GM21529 (cell line): ENCODE measurements at regions not wholly inside any gene's neighbourhood (a gene's known extent, or its start where the extent isn't known, plus 50 kb on each side); places are given as distances from the start of the nearest gene placed in this dataset.
"Not testable (repeated sequence)": the region's sequence is repeated elsewhere in the genome, so short reads cannot be mapped to it uniquely, and the experiment has no call there.

Experiments used
- ATAC-seq: cut with Tn5 transposase; IDR thresholded peaks from one replicate; pipeline ENCODE4 v1.9.1; 2021; ENCODE audit not compliant: unreplicated experiment

GRCh38 chr6:159415540-159415939 is 246.3 kb downstream of the FNDC1 start:
- ATAC-seq: no peak

GRCh38 chr6:159414711-159415110 is 245.5 kb downstream of the FNDC1 start:
- ATAC-seq: no peak

GRCh38 chr6:159407211-159407780 is 238.1 kb downstream of the FNDC1 start:
- ATAC-seq: not testable (repeated sequence)

DNA sequence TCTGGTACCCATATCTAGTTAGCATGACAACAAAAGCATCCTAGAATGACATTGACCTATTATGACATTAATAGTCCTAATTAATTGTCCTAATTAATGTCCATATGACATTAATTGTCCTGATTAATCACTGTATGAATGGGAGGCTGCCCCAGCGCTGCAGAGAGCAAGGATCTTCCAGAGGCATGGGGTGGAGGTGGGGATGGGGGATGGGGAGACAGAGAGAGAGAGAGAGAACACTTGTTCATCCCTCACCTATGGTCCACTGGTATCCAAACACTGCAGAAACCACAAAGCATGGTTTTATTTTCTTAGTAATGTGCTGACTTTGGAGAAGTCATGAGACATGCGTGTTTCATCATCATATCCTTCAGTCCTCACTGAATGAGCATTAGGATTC is 235.1 kb downstream of the FNDC1 start:
- no peak for ATAC-seq

- ATAC-seq: no peak
These were observed 231.6 kb downstream of the FNDC1 start for GRCh38 chr6:159400826-159401225.

DNA sequence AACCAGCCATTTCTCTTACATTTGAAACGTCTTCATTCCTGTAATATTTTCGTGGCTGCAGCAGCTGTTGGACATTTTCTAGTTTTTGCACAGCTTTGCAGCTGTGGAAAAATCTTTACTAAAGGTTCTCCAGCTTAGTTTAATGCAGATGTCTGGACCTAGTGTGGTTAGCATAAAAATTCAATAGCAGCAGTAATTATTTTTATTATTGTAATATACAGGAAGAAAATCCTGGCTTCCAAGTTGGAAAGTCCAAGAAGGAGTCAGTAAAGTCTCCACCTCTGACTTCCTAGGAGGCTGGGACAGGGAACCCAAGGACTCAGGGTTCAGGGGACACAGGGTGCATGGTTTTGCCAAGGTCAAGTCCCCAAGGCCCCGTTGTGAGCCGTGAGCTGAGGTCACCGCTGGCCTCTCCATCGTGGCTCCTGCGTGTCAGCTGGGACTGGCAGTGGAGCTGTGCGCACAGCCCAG is 230.6 kb downstream of the FNDC1 start:
- ATAC-seq: no peak

GRCh38 chr6:159398633-159399032 is 229.4 kb downstream of the FNDC1 start:
- no peak for ATAC-seq

GRCh38 chr6:159397753-159398152 is 228.6 kb downstream of the FNDC1 start:
- no peak for ATAC-seq

- no peak for ATAC-seq
These were observed 226.4 kb downstream of the FNDC1 start for GRCh38 chr6:159395609-159396008.

DNA sequence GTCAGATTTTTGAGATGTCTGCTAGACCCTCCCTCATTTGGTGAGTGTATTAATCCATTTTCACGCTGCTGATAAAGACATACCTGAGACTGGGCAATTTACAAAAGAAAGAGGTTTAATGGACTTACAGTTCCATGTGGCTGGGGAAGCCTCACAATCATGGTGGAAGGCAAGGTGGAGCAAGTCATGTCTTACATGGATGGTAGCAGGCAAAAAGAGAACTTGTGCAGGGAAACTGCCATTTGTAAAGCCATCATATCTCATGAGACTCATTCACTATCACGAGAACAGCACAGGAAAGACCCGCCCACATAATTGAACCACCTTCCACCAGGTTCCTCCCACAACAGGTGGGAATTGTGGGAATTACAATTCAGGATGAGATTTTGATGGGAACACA is 223.5 kb downstream of the FNDC1 start:
- not testable (repeated sequence) for ATAC-seq

DNA sequence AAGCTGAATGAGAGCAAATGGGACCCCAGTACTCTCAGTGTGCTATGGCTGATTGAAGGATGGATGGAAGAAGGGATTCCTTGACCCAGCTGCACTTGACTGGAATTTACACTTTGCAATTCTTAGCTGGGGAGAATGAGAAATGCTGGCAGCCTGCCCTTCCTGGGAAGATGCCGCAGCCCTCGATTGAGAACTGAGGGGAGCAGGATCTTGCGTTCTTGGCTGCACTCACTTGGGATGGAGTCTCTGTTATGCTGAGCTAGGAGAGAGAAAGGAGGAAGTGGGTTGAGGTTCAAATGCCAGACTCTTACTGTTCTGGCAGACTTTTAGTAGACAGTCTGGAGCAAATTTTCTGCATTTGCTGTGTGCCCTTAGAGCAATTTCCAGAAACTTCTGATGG is 221.2 kb downstream of the FNDC1 start:
- no peak for ATAC-seq

DNA sequence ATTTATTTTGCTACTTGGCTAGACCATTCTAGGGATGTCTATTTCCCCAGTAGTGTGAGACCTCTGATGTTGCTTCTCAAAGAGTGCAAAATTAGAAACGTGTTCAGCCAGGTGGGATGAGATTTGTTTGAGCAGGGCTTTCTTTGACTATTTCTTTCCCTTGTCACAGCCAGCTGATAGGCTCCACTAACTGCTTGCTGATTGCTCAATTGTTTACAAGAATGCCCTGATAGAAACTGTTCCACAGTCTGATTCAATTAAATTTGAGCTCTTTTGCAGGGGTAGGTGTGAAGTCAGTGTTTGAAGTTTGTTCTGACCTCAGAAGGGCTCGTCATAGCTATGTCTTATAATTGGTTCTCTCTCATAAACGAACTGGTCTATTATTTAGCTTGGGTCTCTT is 220.5 kb downstream of the FNDC1 start:
- no peak for ATAC-seq

DNA sequence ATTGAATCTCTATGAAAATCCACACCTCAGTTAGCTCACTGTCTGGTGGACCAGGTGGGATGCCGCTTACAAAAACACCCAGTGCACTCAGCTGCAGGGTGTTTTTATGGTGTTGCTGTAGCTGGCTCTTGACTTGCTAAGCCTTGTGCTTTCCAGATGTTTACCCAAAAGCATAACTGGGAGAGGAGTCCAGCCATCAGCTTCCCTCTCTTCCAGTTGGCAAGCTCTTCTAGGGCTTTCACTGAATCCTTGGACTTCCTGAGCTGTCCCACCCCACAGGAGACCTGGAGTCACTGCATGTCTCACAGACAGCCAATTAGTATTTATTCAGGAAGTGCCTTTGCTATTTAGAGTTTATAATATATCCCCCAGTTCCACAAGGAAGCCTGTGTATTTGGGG is 210.9 kb downstream of the FNDC1 start:
- ATAC-seq: no peak

GRCh38 chr6:159378411-159379328 is 209.5 kb downstream of the FNDC1 start:
- no peak for ATAC-seq

DNA sequence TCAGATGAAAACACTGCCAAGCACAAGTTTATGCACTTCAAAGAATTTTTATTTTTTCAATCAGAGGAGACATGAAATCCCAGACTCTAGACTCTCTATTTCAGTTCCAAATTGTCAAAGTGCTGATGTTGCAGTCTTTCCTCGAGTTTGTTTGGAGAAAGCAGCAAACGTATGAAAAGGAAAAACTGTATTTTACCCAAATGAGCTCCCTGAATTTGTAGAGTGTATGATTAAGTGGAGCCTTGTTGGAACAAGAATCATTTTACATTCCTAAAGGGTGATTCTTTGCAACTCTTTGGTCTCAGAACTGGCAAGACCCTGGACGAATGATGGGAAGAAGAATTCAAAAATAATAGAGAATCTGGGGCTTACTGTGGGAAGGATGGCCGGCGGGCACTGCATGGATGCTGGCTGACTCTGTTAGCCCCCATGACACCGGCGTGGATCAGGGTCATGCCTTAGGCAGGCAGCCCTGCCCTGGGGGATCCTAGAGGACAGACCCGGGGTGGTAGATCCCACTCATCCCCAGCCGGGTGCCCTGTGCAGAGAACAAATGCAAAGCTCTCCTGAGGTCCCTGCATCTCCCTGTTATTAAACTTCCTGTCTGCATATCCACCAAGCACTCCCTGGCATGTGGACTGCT is 207.4 kb downstream of the FNDC1 start:
- ATAC-seq: no peak

GRCh38 chr6:159375014-159375413 is 205.8 kb downstream of the FNDC1 start:
- no peak for ATAC-seq

GRCh38 chr6:159373670-159374069 is 204.5 kb downstream of the FNDC1 start:
- ATAC-seq: no peak

DNA sequence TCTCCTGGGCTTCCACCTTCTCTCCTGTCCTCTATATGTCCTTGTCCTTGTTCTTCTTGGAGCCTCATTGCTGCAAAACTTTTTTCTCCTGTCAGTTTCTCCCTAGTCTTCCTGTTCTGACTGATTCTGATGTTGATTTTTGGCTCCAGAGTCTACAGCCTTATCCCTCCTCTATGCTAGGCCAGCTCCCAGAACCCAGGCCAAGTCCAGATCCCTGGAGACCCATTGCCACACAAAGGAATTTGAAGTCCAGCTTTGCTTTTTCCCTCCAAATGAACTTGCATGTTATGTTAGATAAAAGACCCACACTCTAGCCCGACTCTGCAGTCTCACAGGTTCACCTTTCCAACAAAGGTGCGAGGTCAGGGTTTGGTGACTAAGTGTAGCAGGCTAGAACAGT is 203.1 kb downstream of the FNDC1 start:
- ATAC-seq: no peak

DNA sequence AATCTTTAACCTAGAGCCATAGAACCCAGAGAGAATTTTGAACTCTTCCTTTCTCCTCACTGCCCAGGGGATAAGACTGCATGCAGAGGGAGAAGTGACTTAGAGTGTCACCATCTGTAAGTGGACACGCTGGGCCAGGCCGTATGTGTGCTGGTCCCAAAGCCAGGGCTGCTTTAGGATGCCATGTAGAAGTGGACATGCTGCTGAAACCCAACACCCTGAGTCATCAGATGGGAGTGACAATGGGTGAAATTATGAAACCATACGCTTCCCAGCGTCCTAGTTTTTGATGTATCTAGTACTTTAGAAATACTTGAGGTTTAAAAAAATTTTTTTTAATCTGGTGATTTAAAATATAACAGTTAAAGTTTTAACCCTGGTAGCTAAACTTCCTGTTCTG is 191.1 kb downstream of the FNDC1 start:
- no peak for ATAC-seq

DNA sequence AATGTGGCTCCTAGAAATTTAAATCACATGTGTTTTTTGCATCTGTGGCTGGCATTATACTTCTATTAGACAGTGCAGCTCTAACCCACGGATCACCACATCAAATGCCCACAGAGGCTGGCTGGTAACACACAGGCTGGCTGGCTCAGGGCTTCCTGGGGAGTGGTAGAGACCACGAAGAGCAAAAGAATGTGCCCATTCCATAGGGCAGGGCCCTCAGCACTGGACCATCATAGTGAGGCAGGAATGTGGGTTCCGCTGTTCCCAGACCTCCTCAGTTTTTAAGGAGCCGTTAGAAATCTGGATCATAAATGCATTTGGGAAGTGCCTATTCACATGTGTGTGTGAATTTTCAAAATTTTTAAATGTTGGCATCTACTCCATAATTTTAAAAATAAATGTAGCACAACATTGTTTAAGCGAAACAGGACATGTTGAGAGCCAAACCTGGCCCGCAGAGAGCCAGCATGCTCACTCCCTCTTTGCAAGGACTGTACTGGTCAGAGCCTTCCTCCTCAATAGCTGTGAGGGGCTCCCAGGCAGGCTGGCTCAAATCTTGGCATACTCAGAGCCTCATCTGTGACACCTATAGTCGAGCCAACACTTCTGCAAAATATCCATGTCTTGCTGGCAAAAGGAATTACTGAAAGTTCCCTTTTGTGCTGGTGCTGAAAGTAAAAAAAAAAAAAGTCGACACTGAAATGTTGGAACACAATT is 190.5 kb downstream of the FNDC1 start:
- ATAC-seq: no peak

DNA sequence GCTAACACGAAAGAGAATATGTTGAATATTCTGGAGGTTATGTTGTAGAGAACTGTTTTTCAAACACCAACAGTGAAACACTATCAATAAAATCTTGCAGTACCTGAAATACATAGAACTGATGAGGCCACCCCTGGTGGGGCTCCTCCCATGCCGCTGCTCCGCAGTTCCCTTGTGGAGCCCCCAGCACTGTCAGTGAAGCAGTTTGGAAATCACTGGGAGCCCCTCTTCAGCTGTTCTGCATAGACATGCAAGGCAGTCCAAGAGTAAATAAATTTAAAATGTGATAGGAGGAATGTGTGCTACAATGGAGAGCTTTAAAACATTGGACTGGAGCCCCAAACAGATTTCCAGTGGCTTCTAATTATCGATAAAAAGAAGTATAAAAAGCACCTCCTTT is 189.4 kb downstream of the FNDC1 start:
- no peak for ATAC-seq
